ENCODE measurements at regions not wholly inside any gene's neighbourhood (a gene's known extent, or its start where the extent isn't known, plus 50 kb on each side); places are given as distances from the start of the nearest gene placed in this dataset.
"Not testable (repeated sequence)": the region's sequence is repeated elsewhere in the genome, so short reads cannot be mapped to it uniquely, and the experiment has no call there.

GRCh38 chr1:223038288-223039006 is 104.6 kb downstream of the TLR5 start:
- no peak overlapping the region for H3K4me3 ChIP-seq (ENCODE audit: control insufficient read depth, low read depth, low read length)
- DNase-seq (ENCODE audit: low read depth) = no peak
- TF ChIP-seq CTCF (conservative IDR thresholded peaks at IDR 0.05; ENCODE audit: control insufficient read depth, insufficient read depth, low read depth, low read length) = no peak

- no peak for TF ChIP-seq CTCF (conservative IDR thresholded peaks at IDR 0.05; ENCODE audit: control insufficient read depth, insufficient read depth, low read depth, low read length)
- H3K4me3 ChIP-seq (ENCODE audit: control insufficient read depth, low read depth, low read length) = no peak overlapping the region
- no peak for DNase-seq (ENCODE audit: low read depth)
These were observed 103.1 kb downstream of the TLR5 start for GRCh38 chr1:223039990-223040389.

GRCh38 chr1:223041481-223041880 is 101.6 kb downstream of the TLR5 start:
- no peak overlapping the region for H3K4me3 ChIP-seq (ENCODE audit: control insufficient read depth, low read depth, low read length)
- DNase-seq (ENCODE audit: low read depth) = no peak
- TF ChIP-seq CTCF (conservative IDR thresholded peaks at IDR 0.05; ENCODE audit: control insufficient read depth, insufficient read depth, low read depth, low read length) = no peak

GRCh38 chr1:223045164-223045957 is 97.7 kb downstream of the TLR5 start:
- no peak for TF ChIP-seq CTCF (conservative IDR thresholded peaks at IDR 0.05; ENCODE audit: control insufficient read depth, insufficient read depth, low read depth, low read length)

GRCh38 chr1:223046011-223046410 is 97.0 kb downstream of the TLR5 start:
- no peak for TF ChIP-seq CTCF (conservative IDR thresholded peaks at IDR 0.05; ENCODE audit: control insufficient read depth, insufficient read depth, low read depth, low read length)
- DNase-seq (ENCODE audit: low read depth) = no peak
- no peak overlapping the region for H3K4me3 ChIP-seq (ENCODE audit: control insufficient read depth, low read depth, low read length)

More at GRCh38 chr1:223045164-223045957, 97.7 kb downstream of the TLR5 start:
- no peak for DNase-seq (ENCODE audit: low read depth)
- no peak overlapping the region for H3K4me3 ChIP-seq (ENCODE audit: control insufficient read depth, low read depth, low read length)

GRCh38 chr1:223046463-223046862 is 96.6 kb downstream of the TLR5 start:
- DNase-seq (ENCODE audit: low read depth); H3K4me3 ChIP-seq (ENCODE audit: control insufficient read depth, low read depth, low read length): not testable (repeated sequence)

GRCh38 chr1:223048026-223048425 is 95.0 kb downstream of the TLR5 start:
- no peak overlapping the region for H3K4me3 ChIP-seq (ENCODE audit: control insufficient read depth, low read depth, low read length)
- no peak for DNase-seq (ENCODE audit: low read depth)
- no peak for TF ChIP-seq CTCF (conservative IDR thresholded peaks at IDR 0.05; ENCODE audit: control insufficient read depth, insufficient read depth, low read depth, low read length)

All from fibroblast of mammary gland (primary cell).